HCT116 (cell line): ENCODE measurements at regions not wholly inside any gene's neighbourhood (a gene's known extent, or its start where the extent isn't known, plus 50 kb on each side); places are given as distances from the start of the nearest gene placed in this dataset.

ENCODE experiments used
- ATAC-seq: fragments of 200-7000 bp; cut with Tn5 transposase; 2 replicates; pipeline ENCODE4 v1.9.1; 2020; ENCODE audit warnings: mild to moderate bottlenecking, moderate library complexity
- BruUV-seq: library from RNA; stranded (reverse); fragments of 400-500 nt; replicated peaks from 2 replicates; lab custom pipeline; 2021; lab: Mats Ljungman, UMichigan
- CTCF ChIA-PET: fragments of 300-600 bp; sonication (Branson Sonifier 250); formaldehyde crosslinking; loops from one replicate; lab custom pipeline; 2021; ENCODE audit warnings: antibody characterized with exemption; lab: Charles Lee
- POLR2A ChIA-PET: fragments of 300-600, 350-600 bp; sonication (Branson Sonifier 250); formaldehyde crosslinking; loops from one replicate; lab custom pipeline; 2021; ENCODE audit warnings: antibody characterized with exemption; lab: Charles Lee
- RAD21 ChIA-PET, 2 experiments: fragments of 300-600 bp; sonication (Branson Sonifier 250); formaldehyde crosslinking; loops; one replicate each; lab custom pipeline; 2023; ENCODE audit warnings: low total read pairs in 2 of 2; ENCODE audit not compliant: uncharacterized antibody in 2 of 2, unreplicated experiment in 2 of 2, low non-redundant PET in 1 of 2; lab: Charles Lee
- DNase-seq: peaks from one replicate; pipeline ENCODE4 v3.0.0-alpha.2; 2010; ENCODE audit warnings: low read depth, low spot score
- H2AFZ ChIP-seq: fragments of 200-600 bp; shearing (Covaris generic), sonication (generic); 2 replicates; pipeline ENCODE4 v1.6.1; 2017; ENCODE audit warnings: low read depth, mixed run types, mixed read lengths, antibody characterized with exemption, low read length; ENCODE audit not compliant: poor library complexity, severe bottlenecking
- H3K27ac ChIP-seq: 2 replicates; pipeline ENCODE4 v1.5.1; 2012; ENCODE audit warnings: low read depth, low read length
- H3K27me3 ChIP-seq: fragments of 200-600 bp; sonication (generic); 2 replicates; pipeline ENCODE4 v1.6.1; 2016; ENCODE audit warnings: mixed run types, low read length, mixed read lengths; ENCODE audit not compliant: insufficient read depth
- H3K36me3 ChIP-seq, 2 experiments: fragments of 200-500 bp in 1 of 2; fragments of 200-600 bp in 1 of 2; sonication (Bioruptor generic) in 1 of 2; sonication (generic) in 1 of 2; 2 replicates each; pipeline versions ENCODE4 v1.5.1 to v1.6.1; 2014 to 2016; ENCODE audit warnings: low read length in 2 of 2, inconsistent platforms in 1 of 2, mixed read lengths in 1 of 2, mixed run types in 1 of 2; ENCODE audit not compliant: insufficient read depth in 2 of 2, control insufficient read depth in 1 of 2
- H3K4me1 ChIP-seq, 2 experiments: fragments of 200-600 bp in 1 of 2; sonication (generic) in 1 of 2; 2 replicates each; pipeline versions ENCODE4 v1.5.1 to v1.6.1; 2012 to 2017; ENCODE audit warnings: low read length in 2 of 2, inconsistent platforms in 1 of 2, mild to moderate bottlenecking in 1 of 2, mixed read lengths in 1 of 2, mixed run types in 1 of 2, moderate library complexity in 1 of 2; ENCODE audit not compliant: insufficient read depth in 2 of 2, control insufficient read depth in 1 of 2
- H3K4me2 ChIP-seq: fragments of 200-600 bp; sonication (generic); 2 replicates; pipeline ENCODE4 v1.6.1; 2017; ENCODE audit warnings: mixed run types, low read length, mixed read lengths
- H3K4me3 ChIP-seq, 2 experiments: fragments of 200-600 bp in 1 of 2; sonication (generic) in 1 of 2; replicated peaks in 1 of 2; 2 replicates each; pipeline ENCODE4 v1.5.1; 2011 to 2016; ENCODE audit warnings: low read length in 2 of 2, control low read depth in 1 of 2, low read depth in 1 of 2, mild to moderate bottlenecking in 1 of 2, mixed read lengths in 1 of 2, mixed run types in 1 of 2
- H3K79me2 ChIP-seq: fragments of 200-600 bp; sonication (generic); 2 replicates; pipeline ENCODE4 v1.6.1; 2017; ENCODE audit warnings: mild to moderate bottlenecking, mixed run types, low read length, moderate library complexity, mixed read lengths; ENCODE audit not compliant: insufficient read depth
- H3K9ac ChIP-seq: fragments of 200-600 bp; sonication (generic); 2 replicates; pipeline ENCODE4 v1.6.1; 2016; ENCODE audit warnings: low read length, mixed read lengths
- H3K9me2 ChIP-seq: fragments of 200-600 bp; sonication (generic), shearing (Covaris generic); 2 replicates; pipeline ENCODE4 v1.6.1; 2017; ENCODE audit warnings: mixed run types, mild to moderate bottlenecking, moderate library complexity; ENCODE audit not compliant: insufficient read depth
- H3K9me3 ChIP-seq, 2 experiments: fragments of 200-500 bp in 1 of 2; fragments of 200-600 bp in 1 of 2; sonication (Bioruptor generic) in 1 of 2; sonication (generic) in 1 of 2; 2 replicates each; pipeline ENCODE4 v1.6.1; 2014 to 2017; ENCODE audit warnings: low read length in 2 of 2, mixed read lengths in 2 of 2, inconsistent platforms in 1 of 2, low read depth in 1 of 2, mild to moderate bottlenecking in 1 of 2, mixed run types in 1 of 2, moderate library complexity in 1 of 2; ENCODE audit not compliant: control insufficient read depth in 1 of 2, insufficient read depth in 1 of 2
- H4K20me1 ChIP-seq: fragments of 200-600 bp; sonication (generic), shearing (Covaris generic); 2 replicates; pipeline ENCODE4 v1.6.1; 2017; ENCODE audit warnings: mixed run types, mild to moderate bottlenecking, moderate library complexity; ENCODE audit not compliant: insufficient read depth
- CBX3 ChIP-seq: IDR thresholded peaks from 2 replicates; pipeline ENCODE4 v1.6.1; 2012; ENCODE audit warnings: low read depth
- EZH2 ChIP-seq: fragments of 200-600 bp; sonication (generic); IDR thresholded peaks from 2 replicates; pipeline ENCODE4 v1.6.1; 2017; ENCODE audit warnings: antibody characterized with exemption, mixed run types
- JUND ChIP-seq: IDR thresholded peaks from 2 replicates; pipeline ENCODE4 v1.6.1; 2012
- POLR2A ChIP-seq: IDR thresholded peaks from 2 replicates; pipeline ENCODE4 v1.7.0; 2011; ENCODE audit warnings: borderline replicate concordance; ENCODE audit not compliant: insufficient read depth, insufficient read length; ENCODE audit errors: extremely low read depth
- POLR2AphosphoS5 ChIP-seq: IDR thresholded peaks from 2 replicates; pipeline ENCODE4 v1.6.1; 2011; ENCODE audit warnings: mild to moderate bottlenecking, low read depth, low read length, moderate library complexity
- REST ChIP-seq: IDR thresholded peaks from 2 replicates; pipeline ENCODE4 v1.6.1; 2012; ENCODE audit warnings: low read depth
- SP1 ChIP-seq: IDR thresholded peaks from 2 replicates; pipeline ENCODE4 v1.6.1; 2012; ENCODE audit warnings: low read depth
- YY1 ChIP-seq: IDR thresholded peaks from 2 replicates; pipeline ENCODE4 v1.6.1; 2011; ENCODE audit warnings: low read length, low read depth, moderate library complexity, mild to moderate bottlenecking; ENCODE audit not compliant: insufficient replicate concordance; ENCODE audit errors: extremely low read depth
- intact Hi-C: fragments of 100-400 bp; cut with micrococcal nuclease; formaldehyde crosslinking; loops from 2 replicates; pipeline ENCODE4 v1.10.0; 2022

DNA sequence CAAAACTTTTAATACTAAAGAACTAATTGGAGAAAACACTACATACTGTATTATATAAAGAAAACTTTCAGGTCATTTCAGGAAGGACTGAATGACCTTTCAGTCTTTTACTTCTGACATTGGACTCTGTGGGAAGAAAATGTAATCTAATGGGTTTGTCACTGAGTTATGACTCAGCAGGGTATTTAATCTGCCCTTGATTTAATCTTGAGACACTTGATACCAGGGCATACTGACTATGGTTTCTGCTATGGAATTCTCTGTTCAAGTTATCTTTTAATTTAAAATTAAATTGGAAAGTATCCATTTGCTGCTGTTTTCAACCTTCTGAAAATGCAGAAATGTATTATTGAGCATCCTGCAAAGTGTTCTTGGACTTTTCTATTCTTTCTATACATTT is 354.2 kb upstream of the GALNT5 start:
- no TSS peak for BruUV-seq
- Histone ChIP-seq H3K4me1 (peaks cover 0 to 13% of the 10 kb centered on the region in 2 experiments; a peak in 2 of 4 replicates), H3K27me3 (no peaks in the 10 kb centered on the region), H3K4me2 (no peak overlapping the region; the same call in 1 of the 2 replicates), H3K27ac (no peak overlapping the region), H2AFZ (peak overlapping the region; percentile 23), H3K9me3 (no peaks in the 10 kb centered on the region), H3K9ac (no peak overlapping the region), H4K20me1 (no peaks in the 10 kb centered on the region), H3K79me2 (no peaks in the 10 kb centered on the region), H3K4me3 (no peak overlapping the region), H3K36me3 (no peaks in the 10 kb centered on the region), H3K9me2 (no peaks in the 10 kb centered on the region)
- ChIA-PET POLR2A (no interaction called here), RAD21 (no interaction called here), CTCF (no interaction called here)
- ATAC-seq (no peak), DNase-seq (no peak)
- TF ChIP-seq POLR2AphosphoS5 (no peak), POLR2A (no peak), YY1 (no peak), EZH2 (no peak), REST (no peak), SP1 (no peak), CBX3 (no peak), JUND (no peak; the same call in 1 of the 2 replicates)
- intact Hi-C loops = no loop called here
